OCI-LY7 (cell line): ENCODE measurements at regions not wholly inside any gene's neighbourhood (a gene's known extent, or its start where the extent isn't known, plus 50 kb on each side); places are given as distances from the start of the nearest gene placed in this dataset.
A peak's percentile ranks its signal among the peaks of the same experiment; 100 is the strongest.

ENCODE experiments used
- BruUV-seq: library from RNA; stranded (reverse); fragments of 400-500 nt; replicated peaks from 2 replicates; lab custom pipeline; 2021; lab: Mats Ljungman, UMichigan
- CTCF ChIA-PET: fragments of 300-600 bp; sonication (Branson Sonifier 250); formaldehyde crosslinking; loops from one replicate; lab custom pipeline; 2022; ENCODE audit warnings: antibody characterized with exemption; ENCODE audit not compliant: unreplicated experiment; lab: Charles Lee
- POLR2A ChIA-PET: fragments of 300-600 bp; sonication (Branson Sonifier 250); formaldehyde crosslinking; loops from one replicate; lab custom pipeline; 2022; ENCODE audit warnings: antibody characterized with exemption; lab: Charles Lee
- DNase-seq: peaks from one replicate; pipeline ENCODE4 v3.0.0-alpha.2; 2015; ENCODE audit warnings: low spot score
- H2AFZ ChIP-seq: fragments of 200-600 bp; sonication (generic), shearing (Covaris generic); 2 replicates; pipeline ENCODE4 v1.6.1; 2014; ENCODE audit warnings: mild to moderate bottlenecking, antibody characterized with exemption, low read length, moderate library complexity
- H3K27ac ChIP-seq: fragments of 200-600 bp; sonication (generic); 2 replicates; pipeline ENCODE4 v1.5.1; 2014; ENCODE audit warnings: mixed run types, low read depth, mild to moderate bottlenecking, moderate library complexity, low read length, inconsistent platforms; ENCODE audit not compliant: poor library complexity, severe bottlenecking
- H3K36me3 ChIP-seq: fragments of 200-600 bp; sonication (generic); 2 replicates; pipeline ENCODE4 v1.6.1; 2014; ENCODE audit warnings: mild to moderate bottlenecking, antibody characterized with exemption, low read length, moderate library complexity, mixed read lengths; ENCODE audit not compliant: insufficient read depth
- H3K4me1 ChIP-seq: fragments of 200-600 bp; sonication (generic); 2 replicates; pipeline ENCODE4 v1.5.1; 2014; ENCODE audit warnings: mild to moderate bottlenecking, low read length; ENCODE audit not compliant: insufficient read depth, poor library complexity, severe bottlenecking
- H3K4me2 ChIP-seq: fragments of 200-600 bp; sonication (generic); 2 replicates; pipeline ENCODE4 v1.6.1; 2014; ENCODE audit warnings: mild to moderate bottlenecking, low read length
- H3K4me3 ChIP-seq: fragments of 200-600 bp; sonication (generic); 2 replicates; pipeline ENCODE4 v1.5.1; 2014; ENCODE audit warnings: mild to moderate bottlenecking, low read depth, low read length; ENCODE audit not compliant: poor library complexity, severe bottlenecking
- H3K79me2 ChIP-seq: fragments of 200-600 bp; sonication (generic); 2 replicates; pipeline ENCODE4 v1.6.1; 2016; ENCODE audit warnings: low read depth, mild to moderate bottlenecking, low read length, moderate library complexity, mixed read lengths; ENCODE audit not compliant: insufficient read depth
- H3K9me2 ChIP-seq: fragments of 200-600 bp; sonication (generic); 2 replicates; pipeline ENCODE4 v1.6.1; 2016; ENCODE audit warnings: mild to moderate bottlenecking, low read length, mixed read lengths; ENCODE audit not compliant: insufficient read depth
- H3K9me3 ChIP-seq: fragments of 200-600 bp; sonication (generic); 2 replicates; pipeline ENCODE4 v1.6.1; 2014; ENCODE audit warnings: mild to moderate bottlenecking, mixed run types, low read length, mixed read lengths
- H4K20me1 ChIP-seq: fragments of 200-600 bp; sonication (generic); 2 replicates; pipeline ENCODE4 v1.6.1; 2014; ENCODE audit warnings: mild to moderate bottlenecking, antibody characterized with exemption, low read length, moderate library complexity, mixed read lengths; ENCODE audit not compliant: insufficient read depth
- EZH2phosphoT487 ChIP-seq: fragments of 200-600 bp; sonication (generic); IDR thresholded peaks from 2 replicates; pipeline ENCODE4 v1.6.1; 2018; ENCODE audit warnings: low read depth, borderline replicate concordance, mild to moderate bottlenecking, mixed run types, antibody characterized with exemption, low read length, moderate library complexity, mixed read lengths
- intact Hi-C: fragments of 100-400 bp; cut with micrococcal nuclease; formaldehyde crosslinking; loops from one replicate; pipeline ENCODE4 v1.10.0; 2022; ENCODE audit not compliant: unreplicated experiment
- TF ChIP-seq, protein P1 (sequence below): fragments of 200-600 bp; sonication (generic); conservative IDR thresholded peaks from 2 replicates; pipeline ENCODE4 v1.5.1; 2014; ENCODE audit warnings: mild to moderate bottlenecking, antibody characterized with exemption, low read length, moderate library complexity, mixed read lengths

DNA sequence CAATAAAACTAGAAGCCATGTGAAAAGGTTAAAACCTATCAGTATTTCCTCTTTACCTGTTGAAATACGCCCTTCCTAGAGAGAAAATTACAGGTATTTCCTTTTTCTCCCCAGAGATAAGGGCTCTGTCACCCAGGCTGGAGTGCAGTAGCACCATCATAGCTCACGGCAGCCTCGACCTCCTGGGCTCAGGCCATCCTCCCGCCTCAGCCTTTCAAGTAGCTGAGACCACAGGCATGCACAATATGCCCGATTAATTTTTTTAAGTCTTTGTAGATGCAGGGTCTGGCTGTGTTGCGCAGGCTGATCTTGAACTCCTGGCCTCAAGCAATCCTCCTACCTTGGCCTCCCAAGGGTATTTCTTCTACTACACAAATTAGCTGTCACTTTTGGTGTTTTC is 154.4 kb downstream of the HNRNPD start:
- no peak overlapping the region for H3K4me3 ChIP-seq
- intact Hi-C loops = loop anchor here (2.0 kb wide), 1 partner anchor 39 kb away; no protein-coding TSS in a partner anchor
- no peaks in the 10 kb centered on the region for H3K36me3 ChIP-seq
- no peaks in the 10 kb centered on the region for H3K9me3 ChIP-seq
- ChIA-PET CTCF (no interaction called here), POLR2A (interaction anchor here (1.4 kb wide), 1 partner anchor 656 kb away, joined by 3 read pairs; no protein-coding TSS in a partner anchor)
- TF ChIP-seq, protein P1, sequence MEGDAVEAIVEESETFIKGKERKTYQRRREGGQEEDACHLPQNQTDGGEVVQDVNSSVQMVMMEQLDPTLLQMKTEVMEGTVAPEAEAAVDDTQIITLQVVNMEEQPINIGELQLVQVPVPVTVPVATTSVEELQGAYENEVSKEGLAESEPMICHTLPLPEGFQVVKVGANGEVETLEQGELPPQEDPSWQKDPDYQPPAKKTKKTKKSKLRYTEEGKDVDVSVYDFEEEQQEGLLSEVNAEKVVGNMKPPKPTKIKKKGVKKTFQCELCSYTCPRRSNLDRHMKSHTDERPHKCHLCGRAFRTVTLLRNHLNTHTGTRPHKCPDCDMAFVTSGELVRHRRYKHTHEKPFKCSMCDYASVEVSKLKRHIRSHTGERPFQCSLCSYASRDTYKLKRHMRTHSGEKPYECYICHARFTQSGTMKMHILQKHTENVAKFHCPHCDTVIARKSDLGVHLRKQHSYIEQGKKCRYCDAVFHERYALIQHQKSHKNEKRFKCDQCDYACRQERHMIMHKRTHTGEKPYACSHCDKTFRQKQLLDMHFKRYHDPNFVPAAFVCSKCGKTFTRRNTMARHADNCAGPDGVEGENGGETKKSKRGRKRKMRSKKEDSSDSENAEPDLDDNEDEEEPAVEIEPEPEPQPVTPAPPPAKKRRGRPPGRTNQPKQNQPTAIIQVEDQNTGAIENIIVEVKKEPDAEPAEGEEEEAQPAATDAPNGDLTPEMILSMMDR = no peak
- no peak for TF ChIP-seq EZH2phosphoT487
- no peaks in the 10 kb centered on the region for H3K9me2 ChIP-seq
- no peaks in the 10 kb centered on the region for H4K20me1 ChIP-seq
- no peak overlapping the region for H3K4me2 ChIP-seq
- no TSS peak for BruUV-seq
- H3K4me1 ChIP-seq = peaks cover 12% of the 10 kb centered on the region
- no peak overlapping the region for H3K27ac ChIP-seq
- H2AFZ ChIP-seq = no peak overlapping the region
- no peaks in the 10 kb centered on the region for H3K79me2 ChIP-seq
- DNase-seq = no peak

GRCh38 chr4:82217986-82218715 is 155.6 kb downstream of the HNRNPD start:
- BruUV-seq = no TSS peak
- Histone ChIP-seq H3K27ac (no peak overlapping the region), H3K79me2 (no peaks in the 10 kb centered on the region), H3K9me3 (no peaks in the 10 kb centered on the region), H4K20me1 (no peaks in the 10 kb centered on the region), H3K9me2 (no peaks in the 10 kb centered on the region), H3K36me3 (no peaks in the 10 kb centered on the region), H3K4me3 (no peak overlapping the region), H3K4me1 (no peaks in the 10 kb centered on the region), H3K4me2 (no peak overlapping the region), H2AFZ (no peak overlapping the region)
- no peak for TF ChIP-seq EZH2phosphoT487
- TF ChIP-seq, protein P1 = peak; percentile 75
- DNase-seq = peak; percentile 28
- intact Hi-C loops = loop anchor here (2.0 kb wide), 1 partner anchor 37 kb away; no protein-coding TSS in a partner anchor
- ChIA-PET POLR2A (no interaction called here), CTCF (no interaction called here)

DNA sequence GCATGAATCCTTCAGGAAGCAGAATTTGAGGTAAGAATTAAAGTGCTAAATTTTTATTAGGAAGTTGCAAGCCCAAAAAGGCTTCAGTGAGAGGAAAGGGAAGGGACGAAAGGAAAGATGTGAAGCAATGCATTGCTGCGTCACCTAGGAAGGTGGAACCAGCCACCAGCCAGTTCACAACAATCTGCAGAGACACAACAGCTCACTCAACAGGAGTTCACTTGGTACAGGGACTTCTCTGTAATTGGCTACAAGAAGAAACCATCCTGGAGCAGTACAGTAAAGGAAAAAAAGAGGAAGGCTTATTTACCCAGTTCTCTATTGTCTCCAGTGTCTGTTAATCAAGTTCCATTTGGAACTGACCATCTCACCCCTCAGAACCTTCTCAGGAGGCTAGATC is 157.6 kb downstream of the HNRNPD start:
- ChIA-PET POLR2A (no interaction called here), CTCF (no interaction called here)
- no peaks in the 10 kb centered on the region for H3K79me2 ChIP-seq
- TF ChIP-seq EZH2phosphoT487 = no peak
- TF ChIP-seq, protein P1 = no peak
- no peaks in the 10 kb centered on the region for H3K4me1 ChIP-seq
- H3K27ac ChIP-seq = no peak overlapping the region
- DNase-seq = no peak
- H3K4me2 ChIP-seq = no peak overlapping the region
- no peaks in the 10 kb centered on the region for H3K9me3 ChIP-seq
- no peak overlapping the region for H3K4me3 ChIP-seq
- no peaks in the 10 kb centered on the region for H4K20me1 ChIP-seq
- intact Hi-C loops = no loop called here
- BruUV-seq = no TSS peak
- no peaks in the 10 kb centered on the region for H3K9me2 ChIP-seq
- H2AFZ ChIP-seq = no peak overlapping the region
- H3K36me3 ChIP-seq = no peaks in the 10 kb centered on the region
